Gastroesophageal sphincter (tissue), 4 donors: ENCODE measurements at regions not wholly inside any gene's neighbourhood (a gene's known extent, or its start where the extent isn't known, plus 50 kb on each side); places are given as distances from the start of the nearest gene placed in this dataset.
A peak's percentile ranks its signal among the peaks of the same experiment; 100 is the strongest.

Experiments
- ATAC-seq: fragments of 150-250 bp; one replicate; pipeline ENCODE4 v1.9.1; 2016; ENCODE audit warnings: mild to moderate bottlenecking, moderate library complexity
- H3K27ac ChIP-seq, 4 donors: fragments of 200-600 bp; sonication (generic) in 3 of 4; 1 replicate in 3 of 4; 2 replicates in 1 of 4; pipeline ENCODE4 v1.5.1; 2016 to 2019
- H3K27me3 ChIP-seq: fragments of 200-600 bp; sonication (generic); one replicate; pipeline ENCODE4 v1.5.1; 2019
- H3K36me3 ChIP-seq, 2 donors: fragments of 200-600 bp; sonication (generic); one replicate each; pipeline ENCODE4 v1.5.1; 2019; ENCODE audit warnings: control low read depth in 1 of 2
- H3K4me1 ChIP-seq, 3 donors: fragments of 200-600 bp; sonication (generic); 1 replicate in 2 of 3; 2 replicates in 1 of 3; pipeline ENCODE4 v1.5.1; 2016 to 2019; ENCODE audit warnings: control low read depth in 2 of 3
- H3K4me3 ChIP-seq, 2 donors: fragments of 200-600 bp; sonication (generic); one replicate each; pipeline ENCODE4 v1.5.1; 2019; ENCODE audit warnings: mild to moderate bottlenecking in 1 of 2, moderate library complexity in 1 of 2
- H3K9me3 ChIP-seq, 3 donors: fragments of 200-600 bp; sonication (generic); one replicate each; pipeline ENCODE4 v1.5.1; 2017 to 2019; ENCODE audit warnings: control low read depth in 2 of 3
- CTCF ChIP-seq, 4 experiments: fragments of 200-600 bp in 2 of 4; fragments of 450-650 bp in 2 of 4; sonication (generic) in 1 of 4; IDR thresholded peaks; one replicate each; pipeline ENCODE4 v1.5.1; 2017 to 2019; ENCODE audit warnings: antibody characterized with exemption in 4 of 4, mild to moderate bottlenecking in 2 of 4, moderate library complexity in 2 of 4
- EP300 ChIP-seq: sonication (generic); formaldehyde crosslinking; IDR thresholded peaks from one replicate; pipeline ENCODE4 v1.6.1; 2017; ENCODE audit warnings: antibody characterized with exemption, mild to moderate bottlenecking
- POLR2A ChIP-seq, 2 donors: fragments of 450-650 bp; IDR thresholded peaks; one replicate each; pipeline ENCODE4 v1.6.1; 2017; ENCODE audit warnings: antibody characterized with exemption in 2 of 2, mild to moderate bottlenecking in 2 of 2, moderate library complexity in 1 of 2
- POLR2AphosphoS5 ChIP-seq: sonication (generic); formaldehyde crosslinking; IDR thresholded peaks from one replicate; pipeline ENCODE4 v1.6.1; 2017; ENCODE audit warnings: antibody characterized with exemption
- WGBS, 2 donors: methylation state at CpG; one replicate each; pipeline ENCODE4 v1.1.5; 2018; ENCODE audit warnings: low coverage in 1 of 2; 5-methylcytosine and 5-hydroxymethylcytosine counted together

- Histone ChIP-seq H3K27me3 (no peaks in the 10 kb centered on the region), H3K36me3 (no peaks in the 10 kb centered on the region), H3K9me3 (no peaks in the 10 kb centered on the region), H3K4me3 (no peak overlapping the region), H3K4me1 (no peaks in the 10 kb centered on the region), H3K27ac (no peak overlapping the region)
- TF ChIP-seq CTCF (IDR thresholded peaks at IDR 0.05) (peak in 3 of 4 experiments; percentile 15 to 72 (median 39)), POLR2AphosphoS5 (no peak)
- ATAC-seq: no peak
- WGBS, 2 donors: 0 to 7% methylated on average over 1 of the region's 1 CpG
Measured at GRCh38 chr5:23208959-23209431, 298.4 kb upstream of the PRDM9 start.

GRCh38 chr5:23204111-23204510 lies 303.3 kb upstream of the PRDM9 start:
- no peak for ATAC-seq
- no peak overlapping the region for H3K4me3 ChIP-seq
- H3K27me3 ChIP-seq: no peaks in the 10 kb centered on the region
- no peak overlapping the region for H3K27ac ChIP-seq
- TF ChIP-seq POLR2AphosphoS5 (no peak), CTCF (IDR thresholded peaks at IDR 0.05) (no peak)
- H3K36me3 ChIP-seq: no peaks in the 10 kb centered on the region
- H3K4me1 ChIP-seq: no peaks in the 10 kb centered on the region
- no peaks in the 10 kb centered on the region for H3K9me3 ChIP-seq

GRCh38 chr5:23169660-23170416 lies 316.7 kb upstream of the CDH12 start:
- Histone ChIP-seq H3K9me3 (no peaks in the 10 kb centered on the region), H3K27ac (no peak overlapping the region), H3K27me3 (no peaks in the 10 kb centered on the region), H3K36me3 (no peaks in the 10 kb centered on the region), H3K4me1 (no peaks in the 10 kb centered on the region), H3K4me3 (no peak overlapping the region)
- ATAC-seq: no peak
- TF ChIP-seq CTCF (IDR thresholded peaks at IDR 0.05) (no peak), POLR2AphosphoS5 (no peak), EP300 (no peak), POLR2A (IDR thresholded peaks at IDR 0.05) (no peak)
- 70 to 84% methylated on average over 6 of the region's 7 CpGs for WGBS, 2 donors

- TF ChIP-seq POLR2A (IDR thresholded peaks at IDR 0.05) (no peak), POLR2AphosphoS5 (no peak), CTCF (IDR thresholded peaks at IDR 0.05) (no peak), EP300 (no peak)
- Histone ChIP-seq H3K4me1 (no peaks in the 10 kb centered on the region), H3K27me3 (no peaks in the 10 kb centered on the region), H3K9me3 (no peaks in the 10 kb centered on the region), H3K36me3 (no peaks in the 10 kb centered on the region), H3K27ac (no peak overlapping the region), H3K4me3 (no peak overlapping the region)
- no peak for ATAC-seq
Measured at GRCh38 chr5:23164971-23165370, 311.8 kb upstream of the CDH12 start.

GRCh38 chr5:23158179-23158578 lies 305.0 kb upstream of the CDH12 start:
- Histone ChIP-seq H3K27ac (no peak overlapping the region), H3K27me3 (no peaks in the 10 kb centered on the region), H3K4me3 (no peak overlapping the region), H3K9me3 (no peaks in the 10 kb centered on the region), H3K4me1 (no peaks in the 10 kb centered on the region), H3K36me3 (no peaks in the 10 kb centered on the region)
- WGBS, 2 donors: 80 to 88% methylated on average over 2 of the region's 2 CpGs
- no peak for ATAC-seq
- no peak for TF ChIP-seq POLR2A (IDR thresholded peaks at IDR 0.05)
